Vagina (tissue), 2 donors: ENCODE measurements at regions not wholly inside any gene's neighbourhood (a gene's known extent, or its start where the extent isn't known, plus 50 kb on each side); places are given as distances from the start of the nearest gene placed in this dataset.

ENCODE experiments used
- CTCF ChIP-seq, 3 experiments: fragments of 450-650 bp in 2 of 3; fragments of 200-600 bp in 1 of 3; sonication (generic) in 1 of 3; IDR thresholded peaks; one replicate each; pipeline ENCODE4 v1.5.1; 2017 to 2019; ENCODE audit warnings: antibody characterized with exemption in 3 of 3, mild to moderate bottlenecking in 2 of 3, moderate library complexity in 2 of 3
- POLR2A ChIP-seq, 2 donors: fragments of 450-650 bp; IDR thresholded peaks; one replicate each; pipeline ENCODE4 v1.6.1; 2017; ENCODE audit warnings: antibody characterized with exemption in 2 of 2, mild to moderate bottlenecking in 2 of 2, moderate library complexity in 2 of 2

- TF ChIP-seq CTCF (IDR thresholded peaks at IDR 0.05) (no peak), POLR2A (IDR thresholded peaks at IDR 0.05) (no peak)
These were observed 122.5 kb upstream of the ETS2 start for GRCh38 chr21:38683222-38683621.
